Prostate gland (tissue), 2 donors: ENCODE measurements at regions not wholly inside any gene's neighbourhood (a gene's known extent, or its start where the extent isn't known, plus 50 kb on each side); places are given as distances from the start of the nearest gene placed in this dataset.
"Not testable (repeated sequence)": the region's sequence is repeated elsewhere in the genome, so short reads cannot be mapped to it uniquely, and the experiment has no call there.

Experiments used
- DNase-seq: peaks from one replicate; pipeline ENCODE4 v3.0.0-alpha.2; 2019; ENCODE audit warnings: low spot score
- H3K27ac ChIP-seq, 2 donors: fragments of 200-600 bp; sonication (generic); 2 replicates each; pipeline ENCODE4 v1.5.1; 2017 to 2019
- H3K27me3 ChIP-seq: fragments of 200-600 bp; sonication (generic); replicated peaks from 2 replicates; pipeline ENCODE4 v1.5.1; 2019; ENCODE audit not compliant: insufficient read depth
- H3K36me3 ChIP-seq, 2 donors: fragments of 200-600 bp; sonication (generic); 1 replicate in 1 of 2; 2 replicates in 1 of 2; pipeline versions ENCODE4 v1.5.1 to v1.8.1; 2017 to 2019
- H3K4me1 ChIP-seq: fragments of 200-600 bp; sonication (generic); replicated peaks from 2 replicates; pipeline ENCODE4 v1.5.1; 2019
- H3K4me3 ChIP-seq, 2 donors: fragments of 200-600 bp; sonication (generic); 2 replicates each; pipeline ENCODE4 v1.5.1; 2017 to 2019
- H3K9me3 ChIP-seq: fragments of 200-600 bp; sonication (generic); 2 replicates; pipeline ENCODE4 v1.5.1; 2017
- POLR2A ChIP-seq: fragments of 450-650 bp; IDR thresholded peaks from one replicate; pipeline ENCODE4 v1.6.1; 2016; ENCODE audit warnings: antibody characterized with exemption, mild to moderate bottlenecking
- POLR2AphosphoS5 ChIP-seq: sonication (generic); formaldehyde crosslinking; IDR thresholded peaks from one replicate; pipeline ENCODE4 v1.6.1; 2017; ENCODE audit warnings: antibody characterized with exemption
- WGBS: methylation state at CpG from one replicate; pipeline ENCODE4 v1.1.5; 2018; 5-methylcytosine and 5-hydroxymethylcytosine counted together
- intact Hi-C: fragments of 100-400 bp; cut with DNase I; formaldehyde crosslinking; loops from one replicate; pipeline ENCODE4 v1.14.2; 2022
- TF ChIP-seq, protein P1 (sequence below), 4 experiments: fragments of 200-600 bp in 2 of 4; fragments of 450-650 bp in 2 of 4; sonication (generic) in 2 of 4; IDR thresholded peaks; 1 replicate in 3 of 4; 2 replicates in 1 of 4; pipeline ENCODE4 v1.5.1; 2016 to 2019; ENCODE audit warnings: antibody characterized with exemption in 4 of 4, mild to moderate bottlenecking in 2 of 4, moderate library complexity in 2 of 4

DNA sequence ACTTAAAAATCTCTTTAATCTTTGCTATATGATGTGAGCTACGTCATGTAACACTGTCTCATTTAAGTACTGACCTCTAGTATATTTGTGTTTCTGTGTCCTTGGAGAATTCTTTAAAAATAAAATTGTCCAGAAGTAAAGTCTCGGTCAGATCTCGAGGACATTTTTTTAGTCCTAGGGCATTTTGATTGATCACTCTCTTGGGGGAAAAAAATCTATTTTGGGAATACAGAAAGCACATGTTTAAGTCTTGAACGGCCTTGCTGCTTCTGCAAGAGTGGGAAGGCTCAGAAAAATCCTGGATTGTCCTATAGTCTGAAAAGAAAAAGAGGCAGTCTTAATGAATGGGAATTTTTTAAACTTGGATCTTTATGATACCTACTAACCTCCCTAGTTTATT is 234.3 kb downstream of the UTRN start:
- WGBS, result 86% methylated on average over 4 of the region's 4 CpGs
- TF ChIP-seq, protein P1, sequence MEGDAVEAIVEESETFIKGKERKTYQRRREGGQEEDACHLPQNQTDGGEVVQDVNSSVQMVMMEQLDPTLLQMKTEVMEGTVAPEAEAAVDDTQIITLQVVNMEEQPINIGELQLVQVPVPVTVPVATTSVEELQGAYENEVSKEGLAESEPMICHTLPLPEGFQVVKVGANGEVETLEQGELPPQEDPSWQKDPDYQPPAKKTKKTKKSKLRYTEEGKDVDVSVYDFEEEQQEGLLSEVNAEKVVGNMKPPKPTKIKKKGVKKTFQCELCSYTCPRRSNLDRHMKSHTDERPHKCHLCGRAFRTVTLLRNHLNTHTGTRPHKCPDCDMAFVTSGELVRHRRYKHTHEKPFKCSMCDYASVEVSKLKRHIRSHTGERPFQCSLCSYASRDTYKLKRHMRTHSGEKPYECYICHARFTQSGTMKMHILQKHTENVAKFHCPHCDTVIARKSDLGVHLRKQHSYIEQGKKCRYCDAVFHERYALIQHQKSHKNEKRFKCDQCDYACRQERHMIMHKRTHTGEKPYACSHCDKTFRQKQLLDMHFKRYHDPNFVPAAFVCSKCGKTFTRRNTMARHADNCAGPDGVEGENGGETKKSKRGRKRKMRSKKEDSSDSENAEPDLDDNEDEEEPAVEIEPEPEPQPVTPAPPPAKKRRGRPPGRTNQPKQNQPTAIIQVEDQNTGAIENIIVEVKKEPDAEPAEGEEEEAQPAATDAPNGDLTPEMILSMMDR (IDR thresholded peaks at IDR 0.05), result no peak
- TF ChIP-seq POLR2AphosphoS5 (no peak), POLR2A (no peak)
- Histone ChIP-seq H3K9me3 (no peaks in the 10 kb centered on the region), H3K27ac (no peak overlapping the region), H3K27me3 (no peaks in the 10 kb centered on the region), H3K4me1 (no peaks in the 10 kb centered on the region), H3K36me3 (peaks cover 0 to 3% of the 10 kb centered on the region in 2 donors), H3K4me3 (no peak overlapping the region)
- intact Hi-C loops, result no loop called here
- DNase-seq, result no peak

DNA sequence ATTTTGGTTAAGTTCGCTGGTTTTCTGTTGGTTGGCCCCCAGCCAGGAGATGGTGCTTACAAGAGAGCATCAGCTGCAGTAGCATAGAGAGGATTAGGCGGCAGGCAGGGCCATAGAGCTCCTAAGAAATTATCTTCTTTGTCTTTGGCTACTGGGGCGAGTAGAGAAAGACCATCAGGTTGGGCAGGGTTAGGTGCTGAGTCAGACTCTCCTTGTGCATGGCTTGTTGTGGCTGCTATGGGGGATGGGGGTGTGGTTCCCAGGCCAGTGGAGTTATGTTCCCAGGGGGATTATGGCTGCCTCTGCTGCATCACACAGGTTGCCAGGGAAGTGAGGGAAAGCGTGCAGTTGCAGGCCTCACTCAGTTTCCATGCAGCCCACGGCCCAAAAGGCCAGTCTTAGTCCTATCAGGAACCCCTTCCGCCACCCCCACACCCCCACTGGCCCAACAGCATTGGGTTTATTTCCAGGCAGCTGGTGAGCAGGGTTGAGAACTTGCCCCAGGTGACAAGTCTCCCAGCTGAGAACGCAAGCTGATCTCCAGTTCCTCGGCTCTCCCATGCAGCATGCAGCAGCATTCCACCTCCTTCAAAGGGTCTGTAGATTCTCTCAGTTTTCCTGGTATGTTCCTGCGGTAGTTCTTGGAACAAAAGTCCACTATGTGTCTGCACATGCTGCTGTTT is 243.7 kb downstream of the UTRN start:
- 92% methylated on average over 9 of the region's 9 CpGs for WGBS
- TF ChIP-seq POLR2AphosphoS5, result no peak
- TF ChIP-seq, protein P1 (IDR thresholded peaks at IDR 0.05), result no peak
- no peak for TF ChIP-seq POLR2A
- Histone ChIP-seq H3K27me3 (no peaks in the 10 kb centered on the region), H3K4me1 (no peaks in the 10 kb centered on the region), H3K4me3 (no peak overlapping the region), H3K36me3 (peaks cover 0 to 2% of the 10 kb centered on the region in 2 donors), H3K27ac (no peak overlapping the region), H3K9me3 (no peaks in the 10 kb centered on the region)
- intact Hi-C loops, result no loop called here
- DNase-seq, result no peak

- DNase-seq, result no peak
- 96% methylated on average over 2 of the region's 2 CpGs for WGBS
- no peaks in the 10 kb centered on the region for H3K36me3 ChIP-seq
Measured at GRCh38 chr6:144530118-144530517, 245.0 kb downstream of the UTRN start.

GRCh38 chr6:144532238-144532637 is 247.1 kb downstream of the UTRN start:
- intact Hi-C loops, H3K4me3 ChIP-seq, H3K27me3 ChIP-seq, H3K36me3 ChIP-seq, H3K4me1 ChIP-seq, H3K9me3 ChIP-seq, H3K27ac ChIP-seq, DNase-seq: not testable (repeated sequence)
- WGBS, result 89% methylated on average over 3 of the region's 3 CpGs

More at GRCh38 chr6:144530118-144530517, 245.0 kb downstream of the UTRN start:
- Histone ChIP-seq H3K27ac (no peak overlapping the region), H3K4me3 (no peak overlapping the region), H3K4me1 (no peaks in the 10 kb centered on the region), H3K27me3 (no peaks in the 10 kb centered on the region), H3K9me3 (no peaks in the 10 kb centered on the region)
- intact Hi-C loops, result no loop called here
- TF ChIP-seq POLR2AphosphoS5, result no peak
- TF ChIP-seq, protein P1 (IDR thresholded peaks at IDR 0.05), result no peak
- no peak for TF ChIP-seq POLR2A

DNA sequence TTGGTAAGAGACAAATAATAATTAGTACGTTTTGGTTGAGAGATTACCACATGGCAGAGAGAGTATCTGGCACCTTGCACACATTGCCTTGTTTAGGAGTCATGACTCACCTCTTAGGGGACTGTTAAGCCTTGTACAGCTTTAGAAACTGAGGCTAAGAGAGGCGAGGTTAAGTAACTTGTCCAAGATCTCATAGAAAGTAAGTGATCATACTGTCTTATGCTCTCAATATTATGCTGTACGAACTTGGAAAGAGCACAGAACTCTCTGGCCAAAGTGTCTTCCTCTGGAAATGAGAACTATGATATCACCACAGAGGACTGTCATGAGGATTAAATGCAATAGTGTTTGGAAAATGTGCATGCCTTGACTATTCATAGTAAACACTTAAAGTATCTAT is 249.0 kb downstream of the UTRN start:
- H3K36me3 ChIP-seq, result no peaks in the 10 kb centered on the region
- no peak for TF ChIP-seq POLR2AphosphoS5
- no peak for TF ChIP-seq POLR2A
- TF ChIP-seq, protein P1 (IDR thresholded peaks at IDR 0.05), result no peak
- WGBS, result 86% methylated on average over 3 of the region's 3 CpGs

More for the DNA sequence above, 249.0 kb downstream of the UTRN start:
- H3K9me3 ChIP-seq, result no peaks in the 10 kb centered on the region
- H3K27ac ChIP-seq, result no peak overlapping the region
- no peaks in the 10 kb centered on the region for H3K27me3 ChIP-seq
- no peak overlapping the region for H3K4me3 ChIP-seq
- no peaks in the 10 kb centered on the region for H3K4me1 ChIP-seq
- DNase-seq, result no peak
- intact Hi-C loops, result no loop called here
